IMR-90 (cell line): ENCODE measurements at regions not wholly inside any gene's neighbourhood (a gene's known extent, or its start where the extent isn't known, plus 50 kb on each side); places are given as distances from the start of the nearest gene placed in this dataset.

Source experiments
- ATAC-seq: fragments of 200-7000 bp; cut with Tn5 transposase; 2 replicates; pipeline ENCODE4 v1.9.1; 2020; ENCODE audit warnings: low read depth, mild to moderate bottlenecking, moderate library complexity
- BruUV-seq: library from RNA; stranded (reverse); fragments of 400-500 nt; replicated peaks from 2 replicates; lab custom pipeline; 2021; lab: Mats Ljungman, UMichigan
- CTCF ChIA-PET: fragments of 300-600 bp; formaldehyde crosslinking; extraction: SDS; loops from one replicate; lab custom pipeline; 2021; ENCODE audit warnings: antibody characterized with exemption; lab: Yijun Ruan, JAX
- POLR2A ChIA-PET: fragments of 300-600 bp; sonication (Branson Sonifier 250); formaldehyde crosslinking; loops from one replicate; lab custom pipeline; 2022; ENCODE audit warnings: antibody characterized with exemption; ENCODE audit not compliant: unreplicated experiment; lab: Charles Lee
- DNase-seq: peaks from one replicate; pipeline ENCODE4 v3.0.0; 2013
- H2AFZ ChIP-seq: replicated peaks from 2 replicates; pipeline ENCODE3; 2013; ENCODE audit warnings: low read length, mild to moderate bottlenecking; ENCODE audit not compliant: poor library complexity
- H2AK5ac ChIP-seq: 2 replicates; pipeline ENCODE4 v1.6.1; 2013; ENCODE audit warnings: low read depth, low read length, inconsistent platforms
- H2AK9ac ChIP-seq: replicated peaks from 2 replicates; pipeline ENCODE3; 2013; ENCODE audit warnings: mild to moderate bottlenecking, low read depth, low read length, moderate library complexity; ENCODE audit not compliant: poor library complexity
- H2BK120ac ChIP-seq: 2 replicates; pipeline ENCODE4 v1.6.1; 2013; ENCODE audit warnings: low read depth, low read length, inconsistent platforms
- H2BK15ac ChIP-seq: 3 replicates; pipeline ENCODE4 v1.6.1; 2013; ENCODE audit warnings: low read depth, low read length, inconsistent platforms
- H2BK20ac ChIP-seq: 2 replicates; pipeline ENCODE4 v1.6.1; 2013; ENCODE audit warnings: low read depth, mild to moderate bottlenecking, inconsistent platforms, low read length, moderate library complexity
- H2BK5ac ChIP-seq: 2 replicates; pipeline ENCODE4 v1.6.1; 2013; ENCODE audit warnings: mild to moderate bottlenecking, low read depth, low read length, inconsistent platforms; ENCODE audit not compliant: poor library complexity, severe bottlenecking
- H3K14ac ChIP-seq: replicated peaks from 2 replicates; pipeline ENCODE4 v1.6.1; 2013; ENCODE audit warnings: low read depth, low read length, inconsistent platforms
- H3K18ac ChIP-seq: 2 replicates; pipeline ENCODE4 v1.6.1; 2013; ENCODE audit warnings: low read depth, low read length, control low read depth
- H3K23ac ChIP-seq: 2 replicates; pipeline ENCODE4 v1.6.1; 2013; ENCODE audit warnings: low read depth, low read length, inconsistent platforms
- H3K27ac ChIP-seq: 2 replicates; pipeline ENCODE4 v1.5.1; 2013; ENCODE audit warnings: mild to moderate bottlenecking, control low read depth, low read length; ENCODE audit not compliant: insufficient read depth
- H3K27me3 ChIP-seq: 2 replicates; pipeline ENCODE4 v1.6.1; 2013; ENCODE audit warnings: low read length; ENCODE audit not compliant: control insufficient read depth, insufficient read depth
- H3K36me3 ChIP-seq: 2 replicates; pipeline ENCODE4 v1.6.1; 2013; ENCODE audit warnings: low read length, mixed read lengths; ENCODE audit not compliant: control insufficient read depth, insufficient read depth
- H3K4ac ChIP-seq: 2 replicates; pipeline ENCODE4 v1.6.1; 2013; ENCODE audit warnings: low read depth, low read length, inconsistent platforms
- H3K4me1 ChIP-seq: 2 replicates; pipeline ENCODE4 v1.6.1; 2013; ENCODE audit warnings: low read length, mixed read lengths; ENCODE audit not compliant: control insufficient read depth, insufficient read depth
- H3K4me2 ChIP-seq: 2 replicates; pipeline ENCODE4 v1.6.1; 2013; ENCODE audit warnings: low read depth, mild to moderate bottlenecking, control low read depth, low read length, moderate library complexity
- H3K4me3 ChIP-seq: 2 replicates; pipeline ENCODE4 v1.5.1; 2013; ENCODE audit warnings: low read depth, mild to moderate bottlenecking, control low read depth, low read length, moderate library complexity; ENCODE audit not compliant: insufficient read depth
- H3K56ac ChIP-seq: 2 replicates; pipeline ENCODE4 v1.6.1; 2013; ENCODE audit warnings: low read length, inconsistent platforms; ENCODE audit not compliant: insufficient read depth; ENCODE audit errors: extremely low read depth
- H3K79me1 ChIP-seq, 2 experiments: 2 replicates each; pipeline ENCODE4 v1.6.1; 2013; ENCODE audit warnings: low read length in 2 of 2, inconsistent platforms in 1 of 2, low read depth in 1 of 2
- H3K9ac ChIP-seq: 2 replicates; pipeline ENCODE4 v1.6.1; 2013; ENCODE audit warnings: low read depth, low read length, control low read depth
- H3K9me1 ChIP-seq: 2 replicates; pipeline ENCODE4 v1.6.1; 2013; ENCODE audit warnings: low read length, inconsistent platforms; ENCODE audit not compliant: insufficient read depth
- H3K9me3 ChIP-seq: 2 replicates; pipeline ENCODE4 v1.6.1; 2013; ENCODE audit warnings: low read length; ENCODE audit not compliant: control insufficient read depth, insufficient read depth
- H4K20me1 ChIP-seq: 2 replicates; pipeline ENCODE4 v1.6.1; 2013; ENCODE audit warnings: low read length, inconsistent platforms; ENCODE audit not compliant: insufficient read depth
- H4K5ac ChIP-seq: 2 replicates; pipeline ENCODE4 v1.6.1; 2013; ENCODE audit warnings: mild to moderate bottlenecking, low read depth, low read length, control low read depth
- H4K8ac ChIP-seq, 2 experiments: 2 replicates each; pipeline ENCODE4 v1.6.1; 2013; ENCODE audit warnings: low read depth in 2 of 2, low read length in 2 of 2, control low read depth in 1 of 2, inconsistent platforms in 1 of 2
- H4K91ac ChIP-seq: 2 replicates; pipeline ENCODE4 v1.6.1; 2013; ENCODE audit warnings: low read depth, low read length, inconsistent platforms; ENCODE audit not compliant: insufficient read depth
- BHLHE40 ChIP-seq: fragments of 150-350 bp; IDR thresholded peaks from 2 replicates; pipeline ENCODE4 v1.6.1; 2016; ENCODE audit warnings: mild to moderate bottlenecking, low read depth, low read length
- CHD1 ChIP-seq: IDR thresholded peaks from 2 replicates; pipeline ENCODE4 v1.6.1; 2012; ENCODE audit warnings: low read depth, low read length, improper control_type of control experiment
- CTCF ChIP-seq: conservative IDR thresholded peaks from 2 replicates; pipeline ENCODE4 v1.5.1; 2012; ENCODE audit warnings: mild to moderate bottlenecking, low read depth, low read length, improper control_type of control experiment
- MAFK ChIP-seq: IDR thresholded peaks from 2 replicates; pipeline ENCODE4 v1.6.1; 2012; ENCODE audit warnings: low read depth, low read length, improper control_type of control experiment
- MAZ ChIP-seq: IDR thresholded peaks from 2 replicates; pipeline ENCODE4 v1.6.1; 2012; ENCODE audit warnings: low read depth, mild to moderate bottlenecking, low read length, improper control_type of control experiment, moderate library complexity, borderline replicate concordance
- MXI1 ChIP-seq: IDR thresholded peaks from 2 replicates; pipeline ENCODE4 v1.6.1; 2012; ENCODE audit warnings: low read depth, mild to moderate bottlenecking, low read length, moderate library complexity, borderline replicate concordance
- NFE2L2 ChIP-seq: fragments of 150-350 bp; IDR thresholded peaks from 2 replicates; pipeline ENCODE4 v1.6.1; 2016; ENCODE audit warnings: low read depth, mild to moderate bottlenecking, low read length
- RAD21 ChIP-seq: IDR thresholded peaks from 2 replicates; pipeline ENCODE4 v1.6.1; 2012; ENCODE audit warnings: low read length, improper control_type of control experiment
- RFX5 ChIP-seq: IDR thresholded peaks from 2 replicates; pipeline ENCODE4 v1.8.0; 2012; ENCODE audit warnings: low read depth, mild to moderate bottlenecking, low read length, moderate library complexity
- SMC3 ChIP-seq: fragments of 150-350 bp; IDR thresholded peaks from 2 replicates; pipeline ENCODE4 v1.6.1; 2016; ENCODE audit warnings: low read depth, mild to moderate bottlenecking, antibody characterized with exemption, low read length, moderate library complexity
- USF2 ChIP-seq: fragments of 150-350 bp; IDR thresholded peaks from 2 replicates; pipeline ENCODE4 v1.6.1; 2017; ENCODE audit warnings: mild to moderate bottlenecking, antibody characterized with exemption, low read length, low read depth
- whole genome bisulfite sequencing, 2 experiments: methylation state at CpG; one replicate each; pipeline versions ENCODE4 v1.1.5 to v1.1.7; 2013; ENCODE audit warnings: missing lambda C conversion rate in 2 of 2; ENCODE audit not compliant: insufficient read length in 1 of 2; ENCODE audit errors: extremely low coverage in 2 of 2; 5-methylcytosine and 5-hydroxymethylcytosine counted together
- dilution Hi-C: fragments of 300-500 bp; cut with HindIII; formaldehyde crosslinking; loops from one replicate; pipeline ENCODE4 v1.14.3; 2018; ENCODE audit warnings: low sequenced_read_pairs; ENCODE audit not compliant: unreplicated experiment
- in situ Hi-C: fragments of 300-500 bp; cut with MboI; formaldehyde crosslinking; loops from 3 replicates; pipeline ENCODE4 v1.14.3; 2019; ENCODE audit warnings: low sequenced_read_pairs, inconsistent platforms, mixed read lengths
- intact Hi-C: fragments of 100-400 bp; cut with micrococcal nuclease; formaldehyde crosslinking; loops from 2 replicates; pipeline ENCODE4 v1.10.0; 2022

GRCh38 chr5:57586649-57587048 is 104.0 kb upstream of the ACTBL2 start:
- Histone ChIP-seq H3K4me1 (no peaks in the 10 kb centered on the region), H3K9me3 (no peaks in the 10 kb centered on the region), H3K79me1 (no peaks in the 10 kb centered on the region), H2BK120ac (no peak overlapping the region), H3K23ac (no peak overlapping the region), H2BK15ac (no peak overlapping the region; the same call in 2 of the 3 replicates), H3K56ac (no peak overlapping the region), H2AFZ (no peak overlapping the region), H3K9me1 (no peaks in the 10 kb centered on the region), H2BK20ac (no peak overlapping the region), H3K4me3 (no peak overlapping the region), H4K5ac (no peak overlapping the region), H3K9ac (no peak overlapping the region), H3K27ac (no peak overlapping the region), H2BK5ac (no peak overlapping the region), H2AK9ac (no peak overlapping the region), H3K4ac (no peak overlapping the region), H3K18ac (no peak overlapping the region), H4K8ac (no peak overlapping the region), H4K91ac (no peak overlapping the region), H3K27me3 (no peaks in the 10 kb centered on the region), H3K14ac (no peak overlapping the region), H4K20me1 (no peaks in the 10 kb centered on the region), H2AK5ac (no peak overlapping the region), H3K4me2 (no peak overlapping the region), H3K36me3 (no peaks in the 10 kb centered on the region)
- dilution Hi-C loops: no loop called here
- ATAC-seq: no peak
- intact Hi-C loops: no loop called here
- POLR2A ChIA-PET: no interaction called here
- DNase-seq: no peak
- in situ Hi-C loops: no loop called here
- BruUV-seq: no TSS peak
- WGBS, 2 experiments: no CpG with 5 or more reads among the region's 1 CpG
- TF ChIP-seq CTCF: no peak
- no peak for TF ChIP-seq RFX5
- TF ChIP-seq BHLHE40: no peak
- TF ChIP-seq RAD21: no peak
- TF ChIP-seq NFE2L2: no peak
- no peak for TF ChIP-seq MAZ
- no peak for TF ChIP-seq MXI1
- TF ChIP-seq CHD1: no peak
- TF ChIP-seq MAFK: no peak
- no peak for TF ChIP-seq USF2
- TF ChIP-seq SMC3: no peak
- CTCF ChIA-PET: no interaction called here
